ENCODE measurements at regions not wholly inside any gene's neighbourhood (a gene's known extent, or its start where the extent isn't known, plus 50 kb on each side); places are given as distances from the start of the nearest gene placed in this dataset.

DNA sequence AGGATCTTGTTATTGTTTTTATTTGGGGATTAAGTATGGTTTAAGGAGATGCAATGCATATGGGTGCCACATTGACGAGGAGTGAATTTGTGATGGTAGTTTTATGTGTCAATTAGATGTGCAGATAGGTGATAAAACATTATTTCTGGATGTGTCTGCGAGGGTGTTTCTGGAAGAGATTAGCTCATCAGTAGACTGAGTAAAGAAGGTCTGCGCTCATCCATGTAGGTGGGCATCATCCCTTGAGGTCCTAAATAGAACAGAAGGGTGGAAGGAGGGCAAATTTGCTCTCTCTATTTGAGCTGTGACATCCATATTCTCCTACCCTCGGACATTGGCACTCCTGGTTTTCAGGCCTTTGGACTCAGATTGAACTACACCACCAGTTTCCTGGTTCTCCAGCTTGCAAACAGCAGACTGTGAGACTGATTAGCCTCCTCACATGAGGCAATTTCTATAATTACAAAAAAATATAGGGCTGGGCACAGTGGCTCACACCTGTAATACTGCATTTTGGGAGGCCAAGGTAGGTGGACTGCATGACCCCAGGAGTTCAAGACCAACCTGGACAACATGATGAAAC, 118.2 kb upstream of the ZNF678 start:
- Histone ChIP-seq H3K27ac (no peak overlapping the region), H3K4me3 (no peak overlapping the region), H3K36me3 (no peaks in the 10 kb centered on the region), H3K4me1 (no peaks in the 10 kb centered on the region), H3K9me3 (no peaks in the 10 kb centered on the region), H3K27me3 (no peaks in the 10 kb centered on the region)
- TF ChIP-seq POLR2AphosphoS5 (IDR thresholded peaks at IDR 0.05) (no peak), EP300 (IDR thresholded peaks at IDR 0.05; ENCODE audit: low read depth) (no peak), POLR2A (IDR thresholded peaks at IDR 0.05) (no peak)
- TF ChIP-seq, protein P1, sequence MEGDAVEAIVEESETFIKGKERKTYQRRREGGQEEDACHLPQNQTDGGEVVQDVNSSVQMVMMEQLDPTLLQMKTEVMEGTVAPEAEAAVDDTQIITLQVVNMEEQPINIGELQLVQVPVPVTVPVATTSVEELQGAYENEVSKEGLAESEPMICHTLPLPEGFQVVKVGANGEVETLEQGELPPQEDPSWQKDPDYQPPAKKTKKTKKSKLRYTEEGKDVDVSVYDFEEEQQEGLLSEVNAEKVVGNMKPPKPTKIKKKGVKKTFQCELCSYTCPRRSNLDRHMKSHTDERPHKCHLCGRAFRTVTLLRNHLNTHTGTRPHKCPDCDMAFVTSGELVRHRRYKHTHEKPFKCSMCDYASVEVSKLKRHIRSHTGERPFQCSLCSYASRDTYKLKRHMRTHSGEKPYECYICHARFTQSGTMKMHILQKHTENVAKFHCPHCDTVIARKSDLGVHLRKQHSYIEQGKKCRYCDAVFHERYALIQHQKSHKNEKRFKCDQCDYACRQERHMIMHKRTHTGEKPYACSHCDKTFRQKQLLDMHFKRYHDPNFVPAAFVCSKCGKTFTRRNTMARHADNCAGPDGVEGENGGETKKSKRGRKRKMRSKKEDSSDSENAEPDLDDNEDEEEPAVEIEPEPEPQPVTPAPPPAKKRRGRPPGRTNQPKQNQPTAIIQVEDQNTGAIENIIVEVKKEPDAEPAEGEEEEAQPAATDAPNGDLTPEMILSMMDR (IDR thresholded peaks at IDR 0.05): no peak
- DNase-seq: no peak
- in situ Hi-C loops (cut with MboI; ENCODE audit: low pct_ligation_motif_present in 1 of 4, low pct_unique_long_range_greater_than_20kb in 1 of 4, low sequenced_read_pairs in 3 of 4): loop anchor here (10.0 to 25.0 kb wide), 4 partner anchors 208 to 808 kb away; no protein-coding TSS in a partner anchor
- intact Hi-C loops (cut with DNase I; ENCODE audit: low total_unique reads): no loop called here
- WGBS, 2 donors (ENCODE audit: low coverage in 1 of 2): 80% methylated on average over 1 to 4 of the region's 4 CpGs

DNA sequence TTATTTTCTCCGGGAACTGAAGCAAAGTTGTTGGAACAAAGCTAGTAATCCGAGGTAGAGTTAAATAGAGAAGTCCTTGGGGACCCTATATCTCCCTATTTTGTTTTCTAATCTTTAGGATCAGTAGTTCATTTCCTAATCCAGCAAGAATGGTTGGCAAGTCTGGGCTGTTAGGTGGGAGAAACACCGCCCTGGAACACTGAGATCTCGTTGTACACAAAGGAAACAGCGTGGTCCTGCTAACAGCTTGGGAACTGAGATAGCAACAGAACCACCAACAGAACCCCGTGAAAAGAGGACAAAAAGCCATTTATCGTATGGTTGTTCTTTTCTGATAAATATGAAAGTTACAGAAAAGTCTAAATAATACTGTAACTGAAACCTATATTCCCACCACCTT, 121.9 kb upstream of the CDC42BPA start:
- no peaks in the 10 kb centered on the region for H3K9me3 ChIP-seq
- no peak overlapping the region for H3K4me3 ChIP-seq
- no peak for TF ChIP-seq POLR2AphosphoS5 (IDR thresholded peaks at IDR 0.05)
- no peak for TF ChIP-seq POLR2A (IDR thresholded peaks at IDR 0.05)
- TF ChIP-seq, protein P1 (IDR thresholded peaks at IDR 0.05): no peak
- no peak for TF ChIP-seq EP300 (IDR thresholded peaks at IDR 0.05; ENCODE audit: low read depth)
- intact Hi-C loops (cut with DNase I; ENCODE audit: low total_unique reads) (no loop called here), in situ Hi-C loops (cut with MboI; ENCODE audit: low pct_ligation_motif_present in 1 of 4, low pct_unique_long_range_greater_than_20kb in 1 of 4, low sequenced_read_pairs in 3 of 4) (loop anchor here (10.0 to 25.0 kb wide), 4 partner anchors 203 to 803 kb away; no protein-coding TSS in a partner anchor)
- H3K27me3 ChIP-seq: no peaks in the 10 kb centered on the region
- DNase-seq: no peak
- no peaks in the 10 kb centered on the region for H3K36me3 ChIP-seq
- H3K4me1 ChIP-seq: peaks cover 0 to 5% (median 2%) of the 10 kb centered on the region in 4 donors
- 61% methylated on average over 6 to 7 of the region's 7 CpGs for WGBS, 2 donors (ENCODE audit: low coverage in 1 of 2)
- no peak overlapping the region for H3K27ac ChIP-seq

DNA sequence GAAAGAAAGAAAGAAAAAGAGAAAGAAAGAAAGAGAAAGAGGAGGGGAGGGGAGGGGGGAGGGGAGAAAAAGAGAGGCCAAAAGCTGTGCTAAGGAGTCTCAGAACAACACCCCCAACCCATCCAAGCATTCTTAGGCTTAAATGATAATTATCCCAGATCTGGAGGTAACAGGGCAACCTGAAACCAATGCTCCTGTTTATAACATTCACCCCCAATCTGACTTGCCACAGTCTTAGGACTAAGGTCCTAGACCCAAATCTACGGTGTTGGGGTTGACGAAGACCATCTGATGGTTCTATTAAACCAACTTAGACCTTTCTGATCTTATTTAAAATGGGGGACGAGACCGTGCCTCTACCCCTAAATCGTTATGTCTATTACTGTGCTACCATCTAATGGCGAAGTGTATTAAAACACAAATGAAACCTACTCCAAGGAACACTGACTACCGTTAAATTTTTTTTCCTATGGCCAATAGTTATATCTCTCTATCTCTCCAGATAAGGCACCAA, 119.3 kb upstream of the CDC42BPA start:
- Histone ChIP-seq H3K9me3 (no peaks in the 10 kb centered on the region), H3K27ac (no peak overlapping the region), H3K27me3 (no peaks in the 10 kb centered on the region), H3K4me3 (peak overlapping the region in 2 of 4 donors; percentile 19 to 43), H3K4me1 (peaks cover 0 to 5% (median 2%) of the 10 kb centered on the region in 4 donors), H3K36me3 (no peaks in the 10 kb centered on the region)
- in situ Hi-C loops (cut with MboI; ENCODE audit: low pct_ligation_motif_present in 1 of 4, low pct_unique_long_range_greater_than_20kb in 1 of 4, low sequenced_read_pairs in 3 of 4): loop anchor here (25.0 kb wide), 3 partner anchors 200 to 800 kb away; no protein-coding TSS in a partner anchor
- no peak for TF ChIP-seq POLR2AphosphoS5 (IDR thresholded peaks at IDR 0.05)
- TF ChIP-seq, protein P1 (IDR thresholded peaks at IDR 0.05): peak; percentile 31 to 60 (median 41)
- no peak for TF ChIP-seq EP300 (IDR thresholded peaks at IDR 0.05; ENCODE audit: low read depth)
- DNase-seq: no peak
- intact Hi-C loops (cut with DNase I; ENCODE audit: low total_unique reads): loop anchor here (10.0 kb wide), 1 partner anchor 203 kb away; no protein-coding TSS in a partner anchor
- 0 to 4% methylated on average over 2 to 7 of the region's 7 CpGs for WGBS, 2 donors (ENCODE audit: low coverage in 1 of 2)

DNA sequence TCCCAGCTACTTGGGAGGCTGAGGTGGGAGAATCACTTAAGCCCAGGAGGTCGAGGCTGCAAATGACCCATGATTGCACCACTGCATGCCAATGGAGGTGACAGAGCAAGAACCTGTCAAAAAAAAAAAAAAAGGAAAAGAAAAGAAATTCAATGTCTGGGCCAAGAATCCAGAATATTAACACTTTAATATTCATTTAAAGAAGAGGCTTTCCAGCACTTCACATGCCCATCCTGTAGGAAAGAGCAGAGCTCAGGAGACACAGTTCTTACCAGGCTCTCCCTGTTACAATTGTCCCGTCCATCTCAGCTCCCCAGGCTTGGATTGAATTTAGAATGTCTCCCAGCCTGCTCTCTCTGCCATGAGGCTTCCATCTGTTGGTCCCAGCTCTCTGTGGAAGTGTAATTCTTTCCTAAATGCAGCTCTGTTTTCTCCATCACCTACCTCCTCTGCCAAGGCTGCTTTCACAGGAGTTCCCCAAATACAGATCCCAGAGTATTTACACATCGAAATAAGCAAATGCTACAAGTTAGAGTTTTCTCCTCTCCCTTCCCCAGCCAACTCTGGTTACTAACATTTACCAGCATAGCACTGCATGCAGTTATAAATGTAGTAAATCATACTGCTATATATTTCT, 116.6 kb upstream of the CDC42BPA start:
- 50 to 84% methylated on average over 1 to 3 of the region's 3 CpGs for WGBS, 2 donors (ENCODE audit: low coverage in 1 of 2)
- in situ Hi-C loops (cut with MboI; ENCODE audit: low pct_ligation_motif_present in 1 of 4, low pct_unique_long_range_greater_than_20kb in 1 of 4, low sequenced_read_pairs in 3 of 4) (loop anchor here (25.0 kb wide), 3 partner anchors 198 to 798 kb away; no protein-coding TSS in a partner anchor), intact Hi-C loops (cut with DNase I; ENCODE audit: low total_unique reads) (loop anchor here (10.0 kb wide), 1 partner anchor 200 kb away; no protein-coding TSS in a partner anchor)
- H3K36me3 ChIP-seq: no peaks in the 10 kb centered on the region
- TF ChIP-seq, protein P1 (IDR thresholded peaks at IDR 0.05): no peak
- TF ChIP-seq EP300 (IDR thresholded peaks at IDR 0.05; ENCODE audit: low read depth): no peak
- no peak for TF ChIP-seq POLR2AphosphoS5 (IDR thresholded peaks at IDR 0.05)
- TF ChIP-seq POLR2A (IDR thresholded peaks at IDR 0.05): no peak
- no peak overlapping the region for H3K4me3 ChIP-seq
- no peaks in the 10 kb centered on the region for H3K27me3 ChIP-seq
- no peak for DNase-seq
- H3K4me1 ChIP-seq: peaks cover 0 to 17% (median 6%) of the 10 kb centered on the region in 4 donors
- H3K27ac ChIP-seq: peak overlapping the region in 1 of 4 donors; percentile 5
- H3K9me3 ChIP-seq: no peaks in the 10 kb centered on the region
